ENCODE measurements at regions not wholly inside any gene's neighbourhood (a gene's known extent, or its start where the extent isn't known, plus 50 kb on each side); places are given as distances from the start of the nearest gene placed in this dataset.
A peak's percentile ranks its signal among the peaks of the same experiment; 100 is the strongest.
"Not testable (repeated sequence)": the region's sequence is repeated elsewhere in the genome, so short reads cannot be mapped to it uniquely, and the experiment has no call there.

GRCh38 chrX:1012678-1013300, 199.7 kb downstream of the CRLF2 start:
- no peak for DNase-seq (ENCODE audit: low spot score)

- DNase-seq (ENCODE audit: low spot score), result no peak
Measured at GRCh38 chrX:1011691-1012283, 200.7 kb downstream of the CRLF2 start.

- DNase-seq (ENCODE audit: low spot score), result no peak
Measured at GRCh38 chrX:1009771-1010170, 202.7 kb downstream of the CRLF2 start.

- DNase-seq (ENCODE audit: low spot score), result no peak
Measured at GRCh38 chrX:1006156-1006730, 206.2 kb downstream of the CRLF2 start.

GRCh38 chrX:1002611-1003010, 209.8 kb downstream of the CRLF2 start:
- DNase-seq (ENCODE audit: low spot score), result no peak

- peak; percentile 80 for DNase-seq (ENCODE audit: low spot score)
Measured at GRCh38 chrX:997631-998137, 214.8 kb downstream of the CRLF2 start.

GRCh38 chrX:994780-995179, 217.7 kb downstream of the CRLF2 start:
- no peak for DNase-seq (ENCODE audit: low spot score)

- peak; percentile 74 for DNase-seq (ENCODE audit: low spot score)
Measured at GRCh38 chrX:989959-990510, 222.4 kb downstream of the CRLF2 start.

- DNase-seq (ENCODE audit: low spot score), result not testable (repeated sequence)
Measured at GRCh38 chrX:988530-988929, 223.9 kb downstream of the CRLF2 start.

GRCh38 chrX:981791-982626, 230.4 kb downstream of the CRLF2 start:
- DNase-seq (ENCODE audit: low spot score), result no peak

- no peak for DNase-seq (ENCODE audit: low spot score)
Measured at GRCh38 chrX:980587-981235, 231.7 kb downstream of the CRLF2 start.

GRCh38 chrX:979127-979526, 233.3 kb downstream of the CRLF2 start:
- not testable (repeated sequence) for DNase-seq (ENCODE audit: low spot score)

- no peak for DNase-seq (ENCODE audit: low spot score)
Measured at GRCh38 chrX:973010-973632, 239.3 kb downstream of the CRLF2 start.

GRCh38 chrX:968148-968965, 244.1 kb downstream of the CRLF2 start:
- no peak for DNase-seq (ENCODE audit: low spot score)

GRCh38 chrX:966396-967070, 245.9 kb downstream of the CRLF2 start:
- DNase-seq (ENCODE audit: low spot score), result no peak

GRCh38 chrX:964831-965416, 247.5 kb downstream of the CRLF2 start:
- no peak for DNase-seq (ENCODE audit: low spot score)

- peak; percentile 44 for DNase-seq (ENCODE audit: low spot score)
Measured at GRCh38 chrX:960821-961220, 251.6 kb downstream of the CRLF2 start.

GRCh38 chrX:959595-959994, 252.9 kb downstream of the CRLF2 start:
- peak; percentile 20 for DNase-seq (ENCODE audit: low spot score)

GRCh38 chrX:955168-955781, 257.2 kb downstream of the CRLF2 start:
- DNase-seq (ENCODE audit: low spot score), result not testable (repeated sequence)
